Activated CD8-positive, alpha-beta memory T cell treated with anti-CD3 and anti-CD28 coated beads for 48 hours (primary cell): ENCODE measurements at regions not wholly inside any gene's neighbourhood (a gene's known extent, or its start where the extent isn't known, plus 50 kb on each side); places are given as distances from the start of the nearest gene placed in this dataset.
"Not testable (repeated sequence)": the region's sequence is repeated elsewhere in the genome, so short reads cannot be mapped to it uniquely, and the experiment has no call there.

Experiments
- DNase-seq, 3 experiments: peaks; one replicate each; pipeline ENCODE4 v3.0.0-alpha.2; 2020; ENCODE audit warnings: low read depth in 2 of 3, low spot score in 2 of 3

DNA sequence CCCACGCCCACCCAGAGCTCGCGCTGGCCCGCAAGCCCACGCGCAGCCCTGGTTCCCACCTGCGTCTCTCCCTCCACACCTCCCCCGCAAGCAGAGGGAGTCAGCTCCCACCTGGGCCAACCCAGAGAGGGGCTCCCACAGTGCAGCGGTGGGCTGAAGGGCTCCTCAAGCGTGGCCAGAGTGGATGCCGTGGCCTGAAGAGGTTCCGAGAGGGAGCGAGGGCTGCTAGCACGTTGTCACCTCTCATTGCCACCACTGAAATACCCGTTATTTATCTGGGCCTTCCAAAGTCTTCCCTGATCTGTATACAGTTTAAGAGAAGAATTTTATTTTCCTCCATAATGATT lies 88.3 kb upstream of the MYLIP start:
- DNase-seq = no peak

DNA sequence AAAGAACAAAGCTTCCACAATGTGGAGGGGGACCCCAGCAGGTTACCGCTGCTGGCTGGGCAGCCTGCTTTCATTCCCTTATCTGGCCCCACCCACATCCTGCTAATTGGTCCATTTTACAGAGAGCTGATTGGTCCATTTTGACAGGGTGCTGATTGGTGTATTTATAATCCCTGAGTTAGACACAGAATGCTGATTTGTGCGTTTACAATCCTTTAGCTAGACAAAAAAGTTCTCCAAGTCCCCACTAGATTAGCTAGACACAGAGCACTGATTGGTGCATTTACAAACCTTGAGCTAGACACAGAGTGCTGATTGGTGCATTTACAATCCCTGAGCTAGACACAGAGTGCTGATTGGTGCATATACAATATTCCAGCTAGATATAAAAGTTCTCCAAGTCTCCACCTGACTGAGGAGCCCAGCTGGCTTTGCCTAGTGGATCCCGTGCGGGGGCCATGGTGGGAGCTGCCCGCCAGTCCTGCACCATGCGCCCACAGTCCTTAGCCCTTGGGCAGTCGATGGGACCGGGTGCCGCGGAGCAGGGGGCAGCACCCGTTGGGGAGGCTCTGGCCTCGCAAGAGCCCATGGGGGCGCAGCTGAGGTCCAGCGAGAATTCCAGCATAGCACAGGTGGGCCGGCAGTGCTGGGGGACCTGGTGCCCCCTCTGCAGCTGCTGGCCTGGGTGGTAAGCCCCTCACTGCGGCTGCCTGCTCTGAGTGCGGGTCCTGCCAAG lies 88.8 kb upstream of the MYLIP start:
- not testable (repeated sequence) for DNase-seq

DNA sequence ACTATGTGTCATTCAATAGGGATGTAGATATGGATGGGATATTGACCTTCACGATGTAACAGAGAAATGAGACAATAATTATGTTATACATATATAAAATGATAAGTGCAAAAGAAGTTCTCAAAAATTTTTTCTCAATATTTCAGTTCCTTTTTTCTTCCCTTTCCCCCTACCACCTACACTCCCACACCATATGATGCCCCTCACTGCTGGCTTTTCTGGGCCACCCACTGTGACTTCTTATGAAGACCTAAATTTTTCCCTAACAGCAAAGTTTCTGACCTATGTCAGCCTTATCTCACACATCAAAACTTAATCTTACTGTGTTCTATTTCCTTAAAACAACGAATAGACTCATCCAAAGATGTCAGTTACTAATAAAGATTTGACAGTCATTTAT lies 89.9 kb upstream of the MYLIP start:
- DNase-seq = no peak

DNA sequence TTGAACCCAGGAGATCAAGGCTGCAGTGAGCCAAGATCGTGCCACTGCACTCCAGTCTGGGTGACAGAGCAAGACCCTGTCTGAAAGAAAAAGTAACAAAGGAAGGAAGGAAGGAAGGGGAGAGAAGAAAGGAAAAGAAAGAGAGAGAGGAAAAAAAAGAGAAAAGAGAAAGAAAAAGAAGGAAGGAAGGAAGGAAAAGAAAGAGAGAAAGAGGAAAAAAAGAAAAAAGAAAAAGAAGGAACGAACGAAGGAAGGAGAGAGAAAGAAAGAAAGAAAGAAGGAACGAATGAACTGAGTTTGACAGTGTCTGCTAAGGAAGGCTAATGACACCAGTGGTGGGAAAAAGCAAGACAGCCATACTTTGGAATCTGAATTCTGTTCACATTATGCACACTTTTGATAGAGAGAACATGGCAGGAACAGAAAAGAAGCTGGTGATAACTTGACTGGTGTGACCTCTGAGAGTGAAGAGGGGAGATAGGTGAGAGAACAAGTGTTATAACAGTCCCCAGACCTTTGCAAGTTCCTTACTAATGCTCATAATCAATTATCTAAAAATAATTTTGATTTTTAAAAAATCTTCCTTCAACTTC lies 93.3 kb upstream of the MYLIP start:
- no peak for DNase-seq

DNA sequence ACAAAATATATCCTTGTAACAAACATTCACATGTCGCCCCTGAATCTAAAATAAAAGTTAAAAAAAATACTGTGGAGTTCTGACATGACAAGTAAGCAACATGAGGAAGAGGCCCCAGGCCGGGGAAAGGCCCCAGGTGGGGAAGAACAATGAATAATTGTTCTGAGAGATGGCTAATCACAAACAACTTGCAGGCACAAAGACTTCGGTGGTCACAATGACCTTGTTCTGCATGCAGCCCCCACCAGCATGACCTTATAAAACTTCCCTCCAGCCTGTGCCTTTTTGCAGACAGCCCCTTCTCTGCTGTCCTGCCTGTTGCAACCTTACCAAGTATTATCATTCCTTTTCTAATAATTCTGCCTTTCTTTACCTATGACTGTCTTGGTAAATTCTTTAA lies 95.7 kb upstream of the MYLIP start:
- DNase-seq = no peak

DNA sequence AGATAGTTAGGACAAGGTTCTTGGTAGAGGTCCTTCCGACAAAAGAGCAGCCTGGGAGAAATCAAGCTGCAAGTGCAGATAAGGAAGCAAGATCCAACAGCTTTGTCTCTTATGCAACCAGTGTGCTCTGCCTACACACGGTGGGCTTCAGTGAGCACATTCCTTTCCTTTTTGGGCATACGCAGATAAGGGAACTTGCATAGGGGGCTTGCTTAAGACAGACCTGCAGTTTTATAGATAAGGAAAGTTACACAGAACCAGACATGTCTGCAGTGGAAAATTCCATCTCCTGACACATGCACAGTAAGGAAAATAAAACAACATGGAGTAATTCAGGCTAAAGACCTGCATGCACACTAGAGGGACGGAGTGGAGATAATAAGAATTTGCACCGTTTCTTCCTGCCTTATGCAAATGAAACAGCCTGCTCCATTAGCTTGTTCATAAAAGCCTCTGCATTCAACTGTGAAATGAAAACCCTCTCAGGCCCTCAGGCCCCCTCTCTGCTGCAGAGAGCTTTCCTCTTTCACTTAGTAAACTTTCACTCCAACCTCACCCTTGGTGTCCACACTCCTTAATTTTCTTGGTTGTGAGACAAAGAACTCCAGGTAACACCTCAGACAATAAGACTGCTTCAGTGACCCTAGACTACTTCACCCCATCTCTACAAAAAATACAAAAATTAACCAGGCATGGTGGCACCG lies 97.5 kb upstream of the MYLIP start:
- DNase-seq = no peak

DNA sequence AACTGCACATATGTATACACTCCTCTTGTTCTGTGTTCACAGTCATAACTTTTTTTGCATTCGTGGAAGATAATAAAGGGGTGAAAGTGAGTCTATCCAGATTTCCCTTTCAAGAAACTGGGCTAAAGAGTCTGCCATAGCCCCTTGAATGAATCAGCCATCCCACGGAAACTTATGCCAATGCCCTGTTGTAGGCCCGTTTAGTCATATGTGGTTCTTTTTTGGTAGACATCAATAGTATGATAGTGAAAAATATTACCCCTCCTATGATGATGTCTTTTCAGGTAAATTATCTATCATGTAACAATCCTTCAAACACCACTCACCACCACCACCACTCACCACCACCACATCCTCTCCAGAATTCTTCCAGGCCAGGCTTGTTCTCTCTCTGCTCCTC lies 99.9 kb upstream of the MYLIP start:
- no peak for DNase-seq

DNA sequence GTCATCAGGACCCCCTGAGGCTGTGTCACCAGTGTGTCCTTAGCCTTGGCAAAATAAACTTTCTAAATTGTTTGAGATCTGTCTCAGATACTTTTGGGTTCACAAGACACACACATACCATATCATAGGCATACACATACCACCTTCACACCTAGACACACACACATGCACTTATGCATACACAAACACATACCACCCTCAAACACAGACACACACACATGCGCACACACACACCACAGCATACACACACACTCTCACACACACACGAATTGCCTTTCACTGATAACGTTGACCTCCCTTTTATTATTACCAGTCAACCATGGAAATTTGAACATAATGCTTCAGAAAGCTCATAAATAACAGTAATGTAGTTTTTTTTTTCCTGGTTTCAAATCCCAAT lies 108.6 kb upstream of the MYLIP start:
- no peak for DNase-seq

DNA sequence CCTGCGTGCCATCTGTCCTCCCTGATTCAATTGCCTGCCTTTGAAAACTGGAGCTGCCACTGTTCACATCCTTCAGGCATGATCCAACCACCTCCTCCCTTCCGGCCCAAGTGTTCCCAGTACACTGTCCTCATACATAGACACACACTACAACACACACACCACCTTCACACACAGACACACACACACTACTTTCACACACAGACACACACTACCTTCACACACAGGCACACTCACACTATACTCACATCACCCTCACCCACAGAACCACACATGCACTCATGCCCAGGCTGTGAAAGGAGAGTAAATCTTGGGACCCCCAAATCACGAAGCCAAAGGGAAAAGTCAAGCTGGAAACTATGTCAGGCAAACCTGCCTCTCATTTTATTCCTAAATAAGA lies 109.4 kb upstream of the MYLIP start:
- DNase-seq = no peak

DNA sequence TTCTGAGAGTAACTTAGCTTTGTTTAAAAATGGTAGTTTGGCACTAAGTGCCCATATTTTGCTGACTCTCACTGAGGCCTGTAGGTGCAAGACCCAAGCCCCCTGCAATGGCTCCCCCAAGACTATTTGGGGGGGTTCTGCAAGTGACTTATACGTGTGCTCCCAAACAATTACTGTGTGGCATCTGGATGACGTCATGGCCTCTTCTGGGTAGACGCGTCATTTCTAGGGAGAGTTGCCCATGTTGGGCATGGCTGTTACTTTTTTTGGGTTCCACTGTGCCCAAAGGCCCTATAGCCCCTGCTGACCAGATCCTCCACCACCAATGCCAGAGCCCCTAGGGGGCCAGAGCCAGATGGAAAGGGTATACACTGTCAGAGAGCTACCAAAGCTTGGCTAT lies 110.3 kb upstream of the MYLIP start:
- DNase-seq = no peak

DNA sequence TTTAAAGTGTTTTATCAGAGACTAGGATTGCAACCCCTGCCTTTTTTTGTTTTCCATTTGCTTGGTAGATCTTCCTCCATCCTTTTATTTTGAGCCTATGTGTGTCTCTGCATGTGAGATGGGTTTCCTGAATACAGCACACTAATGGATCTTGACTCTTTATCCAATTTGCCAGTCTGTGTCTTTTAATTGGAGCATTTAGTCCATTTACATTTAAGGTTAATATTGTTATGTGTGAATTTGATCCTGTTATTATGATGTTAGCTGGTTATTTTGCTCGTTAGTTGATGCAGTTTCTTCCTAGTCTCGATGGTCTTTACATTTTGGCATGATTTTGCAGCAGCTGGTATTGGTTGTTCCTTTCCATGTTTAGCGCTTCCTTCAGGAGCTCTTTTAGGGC lies 114.6 kb upstream of the MYLIP start:
- DNase-seq = not testable (repeated sequence)

DNA sequence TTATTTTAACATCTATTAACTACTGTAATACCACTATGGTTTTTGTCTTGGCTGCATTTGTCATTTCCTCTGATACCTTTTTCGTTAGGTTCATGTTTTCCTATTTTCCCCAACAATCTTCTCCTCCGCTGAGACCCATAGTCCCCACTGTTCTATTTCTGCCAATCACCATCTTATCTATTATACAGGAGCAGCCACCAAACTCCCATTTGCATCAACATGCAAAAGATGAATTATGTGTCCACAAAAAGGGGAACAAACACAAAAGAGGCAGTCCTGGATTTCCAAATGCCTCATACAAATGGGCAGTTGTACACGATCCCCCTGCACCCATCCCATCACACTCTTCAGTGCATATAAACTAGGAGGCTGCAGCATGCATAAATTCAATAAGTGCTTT lies 121.7 kb upstream of the MYLIP start:
- no peak for DNase-seq

DNA sequence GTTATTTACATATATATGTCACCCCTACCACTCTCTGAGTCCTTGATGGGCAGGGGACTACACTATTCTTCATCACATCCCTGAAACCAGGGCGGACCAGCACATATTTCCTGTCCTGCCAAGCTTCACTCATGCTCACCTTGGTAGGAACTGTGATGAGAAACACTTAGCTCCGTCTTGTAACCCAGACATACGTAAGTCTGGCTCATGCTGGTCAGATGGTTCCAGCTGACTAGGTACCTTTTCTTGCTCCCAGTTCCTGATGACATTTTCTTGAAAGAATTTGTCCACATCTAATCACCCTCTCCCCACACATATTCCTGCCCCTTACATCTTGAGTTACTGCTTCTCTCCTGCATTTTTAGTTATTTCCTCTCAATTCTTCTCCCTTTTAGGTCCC lies 122.2 kb upstream of the MYLIP start:
- no peak for DNase-seq

DNA sequence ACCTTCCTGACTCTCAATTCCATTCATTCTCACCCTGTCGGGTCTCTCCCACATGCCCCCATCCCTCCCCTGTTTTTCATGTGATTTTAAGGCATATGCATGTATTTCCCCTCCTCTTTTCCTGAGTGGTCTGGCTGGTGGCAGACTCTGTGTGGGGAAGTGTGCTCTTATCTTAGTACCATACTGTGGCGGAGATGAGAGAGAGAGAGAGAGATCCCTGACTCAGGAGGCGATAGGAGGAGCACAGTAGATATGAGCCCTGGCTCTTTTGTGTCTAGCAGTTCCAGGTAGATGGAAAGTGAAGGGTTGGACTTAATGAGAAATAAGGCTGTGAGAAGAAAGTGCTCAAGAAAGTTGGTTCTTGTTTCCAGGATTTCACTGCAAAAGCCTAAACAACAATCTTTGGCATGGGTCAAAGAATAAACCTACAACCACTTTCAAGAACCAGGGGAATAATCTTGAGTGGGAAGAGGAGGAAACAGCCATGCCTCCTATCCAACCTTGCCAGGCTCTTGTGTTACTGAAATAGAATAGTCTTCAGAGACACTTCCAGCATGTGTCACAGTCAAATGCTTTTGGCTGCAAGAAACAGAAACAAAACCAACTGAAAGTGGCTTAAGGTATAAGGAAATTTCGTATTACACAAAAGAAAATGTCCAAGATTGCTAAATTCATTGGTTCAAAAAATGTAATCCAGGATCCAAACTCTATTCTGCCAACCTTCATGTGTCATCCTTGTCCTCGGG lies 123.8 kb upstream of the MYLIP start:
- DNase-seq = no peak

DNA sequence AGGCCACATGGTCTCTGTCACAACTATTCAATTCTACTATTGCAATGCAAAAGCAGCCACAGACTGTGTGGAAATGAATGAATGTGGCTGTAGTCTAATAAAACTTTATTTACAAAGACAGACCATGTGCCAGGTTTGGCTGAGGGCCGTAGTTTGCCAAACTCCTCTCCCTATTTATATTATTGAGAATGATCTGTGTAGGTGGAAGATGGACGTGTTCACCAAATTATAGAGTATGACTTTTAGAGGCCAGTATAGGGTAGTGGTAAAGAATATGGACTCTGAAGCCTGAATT lies 125.7 kb upstream of the MYLIP start:
- no peak for DNase-seq

DNA sequence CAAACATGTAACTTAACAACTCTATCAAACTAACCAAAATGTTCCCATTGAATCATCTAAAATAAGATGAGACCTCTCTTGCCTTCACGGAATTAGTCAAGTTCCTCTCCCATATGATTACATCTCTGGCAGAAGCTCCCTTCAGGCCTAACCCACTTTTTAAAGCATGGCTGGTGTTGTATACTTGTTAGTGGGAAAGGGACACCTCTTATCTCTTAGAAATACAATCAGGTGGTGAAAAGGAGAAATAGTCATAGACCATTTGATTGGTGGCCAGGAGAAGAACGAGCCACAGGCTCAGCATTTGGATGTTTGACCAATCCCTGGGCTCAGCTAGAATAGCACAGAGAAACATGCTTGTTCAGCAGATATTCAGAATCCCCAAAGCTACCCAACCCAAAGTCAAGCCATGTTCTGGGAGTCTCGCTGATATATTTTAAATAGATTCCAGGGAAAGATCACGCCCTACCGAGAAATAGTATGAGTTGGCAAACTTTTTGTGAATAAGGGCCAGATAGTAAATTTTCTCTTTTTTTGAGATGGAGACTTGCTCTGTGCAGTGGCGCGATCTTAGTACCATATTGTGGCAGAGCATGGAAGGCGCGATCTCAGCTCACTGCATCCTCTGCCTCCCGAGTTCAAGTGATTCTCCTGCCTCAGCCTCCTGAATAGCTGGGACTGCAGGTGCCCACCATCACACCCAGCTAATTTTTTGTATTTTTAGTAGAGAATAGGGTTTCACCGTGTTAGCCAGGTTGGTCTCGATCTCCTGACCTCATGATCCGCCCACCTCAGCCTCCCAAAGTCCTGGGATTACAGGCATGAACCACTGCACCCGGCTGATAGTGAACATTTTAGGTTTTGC lies 126.3 kb upstream of the MYLIP start:
- no peak for DNase-seq

DNA sequence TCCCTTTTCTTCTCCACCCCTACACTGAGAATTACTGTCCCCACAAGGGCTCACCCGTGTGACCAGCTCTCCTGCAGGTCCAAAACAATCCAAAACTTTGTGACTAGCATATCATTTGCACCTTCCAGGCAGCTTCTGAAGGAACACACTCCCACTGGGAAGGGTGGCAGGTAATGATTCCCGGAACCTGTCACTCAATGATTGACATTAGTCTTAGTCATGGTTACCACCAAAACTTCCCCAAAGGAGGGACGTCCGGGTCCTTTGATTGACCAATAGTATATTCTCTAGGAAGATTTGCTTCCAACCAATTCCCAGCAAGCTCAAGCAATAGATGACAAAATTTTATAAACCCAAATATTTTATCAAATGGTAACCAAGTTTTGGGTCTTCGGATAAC lies 127.7 kb upstream of the MYLIP start:
- no peak for DNase-seq

DNA sequence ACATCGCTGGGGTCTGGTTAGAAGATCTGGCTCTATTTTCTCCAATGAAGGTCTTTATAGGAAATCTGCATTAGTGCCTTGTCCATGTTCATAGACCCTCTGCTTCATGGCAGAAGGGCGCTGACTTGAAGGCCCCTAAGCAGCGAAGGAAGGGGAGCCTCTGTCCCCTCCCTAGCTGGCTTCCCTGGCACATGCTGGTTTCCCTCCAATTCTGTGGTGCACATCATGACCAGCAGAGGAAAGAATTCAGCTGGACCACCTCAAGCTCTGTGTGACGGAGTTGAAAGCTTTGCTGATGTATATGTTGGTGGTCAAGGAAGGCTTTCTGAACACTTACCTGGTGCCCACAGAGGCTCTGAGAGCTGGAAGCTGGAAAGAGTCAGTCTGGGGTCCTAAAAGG lies 129.7 kb upstream of the MYLIP start:
- DNase-seq = no peak

DNA sequence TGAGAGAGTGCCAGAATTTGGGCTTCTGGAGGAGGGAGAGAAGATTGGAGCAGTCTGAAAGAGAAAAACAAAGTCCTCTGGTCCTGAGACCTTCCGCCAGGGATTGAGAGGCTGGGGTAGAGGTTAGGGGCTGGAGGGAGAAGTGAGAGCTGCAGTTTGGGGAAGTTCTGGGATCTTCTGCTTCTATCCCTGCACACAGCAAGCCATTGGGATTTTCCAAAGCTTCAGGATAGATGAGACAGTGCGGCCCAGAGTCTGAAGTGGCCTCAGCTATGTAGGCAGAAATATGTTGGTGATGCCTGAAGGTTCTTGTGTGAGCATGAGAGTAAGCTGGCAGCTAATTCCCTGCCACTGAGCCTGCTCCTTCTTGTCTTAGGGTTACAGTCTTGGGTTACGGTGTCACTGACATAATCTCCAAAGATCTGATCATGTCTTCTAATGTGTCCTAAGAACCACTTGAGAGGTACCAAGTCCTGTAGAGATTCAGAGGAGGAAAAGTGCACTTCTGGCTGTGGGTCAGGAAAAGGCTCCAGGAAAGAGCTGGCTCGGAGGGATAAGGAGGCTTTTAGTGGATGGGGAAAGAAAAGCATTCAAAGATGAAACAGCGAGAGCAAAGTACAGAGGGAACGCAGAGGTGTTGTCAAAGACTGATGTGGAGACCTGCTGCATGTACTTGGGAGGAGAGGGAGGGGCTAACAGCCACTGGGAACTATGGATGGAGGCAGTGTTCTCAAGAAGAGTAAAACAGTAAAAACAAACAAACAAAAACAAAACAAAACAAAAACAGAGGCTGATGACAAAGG lies 131.1 kb upstream of the MYLIP start:
- DNase-seq = no peak

DNA sequence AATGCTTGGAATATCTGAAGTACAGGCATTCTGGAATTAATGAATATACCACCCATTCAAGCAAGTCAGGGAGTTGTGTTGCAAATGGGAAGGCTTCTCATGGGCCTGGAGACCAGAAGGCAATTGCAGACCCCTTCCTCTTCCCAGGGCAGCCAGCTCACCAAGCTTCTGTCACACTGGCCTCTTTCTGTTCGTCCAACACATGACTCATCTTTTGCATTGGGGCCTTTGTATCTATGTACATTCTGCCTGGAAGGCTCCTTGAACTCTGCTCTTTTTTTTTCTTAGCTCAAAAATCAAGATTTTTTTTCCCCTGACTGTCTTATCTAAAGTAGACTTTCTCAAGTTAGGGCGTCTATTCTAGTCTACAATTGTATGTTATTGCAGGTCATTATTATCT lies 132.9 kb upstream of the MYLIP start:
- DNase-seq = no peak

DNA sequence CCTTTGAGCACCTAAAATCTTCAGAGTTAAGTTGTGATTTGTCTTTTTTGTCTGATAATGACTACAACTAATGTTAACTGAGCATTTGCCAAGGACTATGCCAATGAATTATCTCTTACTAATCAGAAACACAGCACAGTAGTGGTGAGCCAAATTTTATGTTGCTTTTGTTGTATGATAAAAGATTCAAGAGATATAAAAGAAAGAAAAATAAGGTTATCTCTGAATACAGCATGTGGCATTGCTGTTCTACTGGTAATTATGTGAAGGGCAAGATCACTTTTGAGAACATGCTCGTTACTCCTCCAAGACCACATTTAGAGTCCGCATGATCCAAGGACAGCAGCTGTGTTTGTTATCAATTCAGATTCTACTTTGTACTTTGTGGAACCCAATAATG lies 133.4 kb upstream of the MYLIP start:
- no peak for DNase-seq
